Endodermal cell (in vitro differentiated cells): ENCODE measurements at regions not wholly inside any gene's neighbourhood (a gene's known extent, or its start where the extent isn't known, plus 50 kb on each side); places are given as distances from the start of the nearest gene placed in this dataset.

ENCODE experiments used
- DNase-seq: peaks from one replicate; pipeline ENCODE4 v3.0.0-alpha.2; 2017
- H3K27ac ChIP-seq: 2 replicates; pipeline ENCODE4 v1.5.1; 2013; ENCODE audit warnings: mild to moderate bottlenecking, low read depth, low read length, moderate library complexity
- H3K27me3 ChIP-seq: 2 replicates; pipeline ENCODE4 v1.6.1; 2013; ENCODE audit warnings: mild to moderate bottlenecking, low read length, moderate library complexity; ENCODE audit not compliant: insufficient read depth, control insufficient read depth, poor library complexity, severe bottlenecking
- H3K36me3 ChIP-seq: 2 replicates; pipeline ENCODE4 v1.7.0; 2013; ENCODE audit warnings: mild to moderate bottlenecking, low read length, moderate library complexity; ENCODE audit not compliant: control insufficient read depth, insufficient read depth
- H3K4me1 ChIP-seq: one replicate; pipeline ENCODE4 v1.7.0; 2013; ENCODE audit warnings: low read length; ENCODE audit not compliant: control insufficient read depth, insufficient read depth
- H3K4me3 ChIP-seq: 2 replicates; pipeline ENCODE4 v1.5.1; 2013; ENCODE audit warnings: mild to moderate bottlenecking, low read length, moderate library complexity
- H3K9ac ChIP-seq: 2 replicates; pipeline ENCODE4 v1.6.1; 2013; ENCODE audit warnings: mild to moderate bottlenecking, low read length, moderate library complexity; ENCODE audit not compliant: poor library complexity, severe bottlenecking; ENCODE audit errors: extremely low read depth
- H3K9me3 ChIP-seq: 2 replicates; pipeline ENCODE4 v1.6.1; 2013; ENCODE audit warnings: mild to moderate bottlenecking, low read length, moderate library complexity; ENCODE audit not compliant: control insufficient read depth
- H3K27ac Mint-ChIP-seq: 2 replicates; pipeline ENCODE4 v1.8.0; 2020; ENCODE audit warnings: mixed read lengths
- H3K27me3 Mint-ChIP-seq: 2 replicates; pipeline ENCODE4 v1.8.0; 2021; ENCODE audit warnings: mild to moderate bottlenecking, mixed read lengths; ENCODE audit not compliant: insufficient read depth
- H3K36me3 Mint-ChIP-seq: 2 replicates; pipeline ENCODE4 v1.8.0; 2020; ENCODE audit warnings: low read depth, mixed read lengths
- H3K4me1 Mint-ChIP-seq: 2 replicates; pipeline ENCODE4 v1.8.0; 2020; ENCODE audit warnings: mixed read lengths
- H3K4me3 Mint-ChIP-seq: 2 replicates; pipeline ENCODE4 v1.8.0; 2020; ENCODE audit warnings: mild to moderate bottlenecking, moderate library complexity, mixed read lengths
- H3K9me3 Mint-ChIP-seq: 2 replicates; pipeline ENCODE4 v1.8.0; 2020; ENCODE audit warnings: mild to moderate bottlenecking, mixed read lengths
- CTCF ChIP-seq: fragments of 200-600 bp; sonication (generic); conservative IDR thresholded peaks from 2 replicates; pipeline ENCODE4 v1.5.0; 2021; ENCODE audit warnings: antibody characterized with exemption, mild to moderate bottlenecking
- WGBS, 2 experiments: methylation state at CpG; one replicate each; pipeline versions ENCODE4 v1.1.5 to v1.1.7; 2013; ENCODE audit warnings: missing lambda C conversion rate in 2 of 2, mixed read lengths in 1 of 2; ENCODE audit not compliant: insufficient coverage in 1 of 2, insufficient read length in 1 of 2; 5-methylcytosine and 5-hydroxymethylcytosine counted together

DNA sequence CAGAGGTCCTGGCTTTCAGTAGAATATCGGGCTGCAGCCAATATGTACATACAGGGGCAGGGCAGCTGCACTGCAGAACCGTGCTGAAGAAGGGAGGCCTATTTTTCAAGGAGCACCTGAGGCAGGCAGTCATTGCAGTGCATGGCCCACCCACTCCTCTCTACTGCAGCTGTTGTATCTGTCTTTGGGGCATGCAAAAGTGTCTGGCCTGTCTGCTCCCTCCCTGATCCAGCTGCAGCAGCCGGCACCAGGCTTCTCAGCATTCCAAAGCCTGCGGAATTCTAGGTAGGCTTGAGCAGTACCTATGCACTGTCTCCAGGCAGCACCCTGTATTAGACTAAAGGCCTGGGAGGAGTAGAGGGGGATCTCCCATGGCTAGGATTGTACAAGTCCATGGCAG is 415.2 kb upstream of the MAGEB16 start:
- 92% methylated on average over 4 of the region's 4 CpGs; no CpG with 5 or more reads in 1 of the 2 experiments for WGBS, 2 experiments

DNA sequence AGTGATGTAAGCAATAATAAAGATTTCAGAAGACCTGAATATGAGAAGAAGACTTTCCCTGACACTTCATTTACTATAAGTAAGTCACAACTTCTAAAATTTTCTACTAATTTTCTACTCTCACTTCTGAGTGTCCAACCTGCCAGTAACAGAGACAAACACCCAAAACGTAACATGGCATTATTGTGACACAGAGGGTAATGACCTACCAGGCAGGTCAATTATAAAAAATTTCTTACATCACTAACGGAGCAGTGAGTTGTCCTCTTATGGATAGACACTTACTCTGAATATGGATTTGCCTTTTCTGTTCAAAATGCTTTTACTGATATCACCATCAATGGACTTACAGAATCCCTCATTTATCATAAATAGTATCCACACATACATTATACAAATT is 405.9 kb upstream of the MAGEB16 start:
- 86 to 100% methylated on average over 1 to 2 of the region's 2 CpGs for WGBS, 2 experiments

More for the DNA sequence above, 415.2 kb upstream of the MAGEB16 start:
- no peak for DNase-seq
- TF ChIP-seq CTCF = no peak
- no peaks in the 10 kb centered on the region for H3K36me3 ChIP-seq
- H3K4me3 Mint-ChIP-seq = no peak overlapping the region
- no peaks in the 10 kb centered on the region for H3K9me3 ChIP-seq
- H3K4me1 Mint-ChIP-seq = peaks cover under 1% of the 10 kb centered on the region
- no peaks in the 10 kb centered on the region for H3K36me3 Mint-ChIP-seq
- H3K27ac ChIP-seq = no peak overlapping the region
- no peak overlapping the region for H3K27ac Mint-ChIP-seq
- H3K9ac ChIP-seq = no peak overlapping the region
- no peaks in the 10 kb centered on the region for H3K27me3 Mint-ChIP-seq
- H3K9me3 Mint-ChIP-seq = peaks cover 50% of the 10 kb centered on the region
- H3K4me1 ChIP-seq = no peaks in the 10 kb centered on the region
- no peaks in the 10 kb centered on the region for H3K27me3 ChIP-seq
- H3K4me3 ChIP-seq = no peak overlapping the region

GRCh38 chrX:35406386-35406785 is 391.8 kb upstream of the MAGEB16 start:
- Mint-ChIP-seq H3K9me3 (peaks cover 31% of the 10 kb centered on the region), H3K4me1 (peaks cover 14% of the 10 kb centered on the region), H3K27me3 (no peaks in the 10 kb centered on the region), H3K4me3 (no peak overlapping the region), H3K36me3 (no peaks in the 10 kb centered on the region), H3K27ac (no peak overlapping the region)
- no peaks in the 10 kb centered on the region for H3K4me1 ChIP-seq
- DNase-seq = no peak
- no peak overlapping the region for H3K27ac ChIP-seq
- no peak overlapping the region for H3K9ac ChIP-seq
- H3K9me3 ChIP-seq = no peaks in the 10 kb centered on the region
- no peak for TF ChIP-seq CTCF
- no peaks in the 10 kb centered on the region for H3K27me3 ChIP-seq
- 93% methylated on average over 2 of the region's 2 CpGs; no CpG with 5 or more reads in 1 of the 2 experiments for WGBS, 2 experiments
- no peak overlapping the region for H3K4me3 ChIP-seq
- no peaks in the 10 kb centered on the region for H3K36me3 ChIP-seq

More for the DNA sequence above, 405.9 kb upstream of the MAGEB16 start:
- H3K4me3 ChIP-seq = no peak overlapping the region
- no peak for TF ChIP-seq CTCF
- no peaks in the 10 kb centered on the region for H3K4me1 ChIP-seq
- no peaks in the 10 kb centered on the region for H3K36me3 ChIP-seq
- H3K27me3 Mint-ChIP-seq = no peaks in the 10 kb centered on the region
- peaks cover 13% of the 10 kb centered on the region for H3K9me3 Mint-ChIP-seq
- H3K27ac ChIP-seq = no peak overlapping the region
- no peak overlapping the region for H3K9ac ChIP-seq
- H3K27ac Mint-ChIP-seq = no peak overlapping the region
- H3K9me3 ChIP-seq = no peaks in the 10 kb centered on the region
- H3K4me3 Mint-ChIP-seq = no peak overlapping the region
- DNase-seq = no peak
- H3K36me3 Mint-ChIP-seq = no peaks in the 10 kb centered on the region
- no peaks in the 10 kb centered on the region for H3K4me1 Mint-ChIP-seq
- no peaks in the 10 kb centered on the region for H3K27me3 ChIP-seq
